SU-DHL-6 (cell line): ENCODE measurements at regions not wholly inside any gene's neighbourhood (a gene's known extent, or its start where the extent isn't known, plus 50 kb on each side); places are given as distances from the start of the nearest gene placed in this dataset.

Experiments
- CTCF ChIP-seq: fragments of 200-600 bp; sonication (generic); IDR thresholded peaks from one replicate; pipeline ENCODE4 v1.5.1; 2017; ENCODE audit warnings: antibody characterized with exemption, mild to moderate bottlenecking, low read length, moderate library complexity; ENCODE audit not compliant: insufficient read depth, poor library complexity, severe bottlenecking
- EZH2phosphoT487 ChIP-seq: fragments of 200-600 bp; sonication (generic), shearing (Covaris generic); conservative IDR thresholded peaks from 2 replicates; pipeline ENCODE4 v1.6.1; 2018; ENCODE audit warnings: mild to moderate bottlenecking, antibody characterized with exemption, low read length, moderate library complexity, mixed read lengths

GRCh38 chr4:80139671-80140070, 57.6 kb upstream of the PRDM8 start:
- no peak for TF ChIP-seq CTCF
- no peak for TF ChIP-seq EZH2phosphoT487
